ENCODE measurements at regions not wholly inside any gene's neighbourhood (a gene's known extent, or its start where the extent isn't known, plus 50 kb on each side); places are given as distances from the start of the nearest gene placed in this dataset.

- H3K9ac ChIP-seq (ENCODE audit: low read length) = no peak overlapping the region
- no peaks in the 10 kb centered on the region for H3K4me1 ChIP-seq (ENCODE audit: insufficient read depth, low read length, severe bottlenecking)
- no peak overlapping the region for H3K4me3 ChIP-seq (ENCODE audit: low read depth, low read length, poor library complexity, severe bottlenecking)
- 0 out of 2 replicates have a peak, but pooled peaks cover 4% of the 10 kb centered on the region for H3K27me3 ChIP-seq (ENCODE audit: insufficient read depth, low read length)
- TF ChIP-seq EZH2 (IDR thresholded peaks at IDR 0.05; ENCODE audit: borderline replicate concordance, low read length) (no peak), CTCF (IDR thresholded peaks at IDR 0.05; ENCODE audit: low read length) (no peak)
- no peaks in the 10 kb centered on the region for H3K9me3 ChIP-seq (ENCODE audit: low read length)
- no peaks in the 10 kb centered on the region for H3K36me3 ChIP-seq (ENCODE audit: insufficient read depth, low read length)
- no peaks in the 10 kb centered on the region for H3K79me2 ChIP-seq (ENCODE audit: insufficient read depth, low read length)
- no peak overlapping the region for H2AFZ ChIP-seq (ENCODE audit: low read length)
- no peak overlapping the region for H3K4me2 ChIP-seq (ENCODE audit: low read length)
- H3K27ac ChIP-seq (ENCODE audit: low read depth, low read length, poor library complexity, severe bottlenecking) = no peak overlapping the region
- H3F3A ChIP-seq (ENCODE audit: insufficient read depth, low read length) = no peaks in the 10 kb centered on the region
- no peaks in the 10 kb centered on the region for H3K9me2 ChIP-seq (ENCODE audit: low read depth, low read length)
- no peaks in the 10 kb centered on the region for H4K20me1 ChIP-seq (ENCODE audit: insufficient read depth, low read length)
Observed at GRCh38 chr20:50399917-50400704, 110.1 kb upstream of the PTPN1 start.

DNA sequence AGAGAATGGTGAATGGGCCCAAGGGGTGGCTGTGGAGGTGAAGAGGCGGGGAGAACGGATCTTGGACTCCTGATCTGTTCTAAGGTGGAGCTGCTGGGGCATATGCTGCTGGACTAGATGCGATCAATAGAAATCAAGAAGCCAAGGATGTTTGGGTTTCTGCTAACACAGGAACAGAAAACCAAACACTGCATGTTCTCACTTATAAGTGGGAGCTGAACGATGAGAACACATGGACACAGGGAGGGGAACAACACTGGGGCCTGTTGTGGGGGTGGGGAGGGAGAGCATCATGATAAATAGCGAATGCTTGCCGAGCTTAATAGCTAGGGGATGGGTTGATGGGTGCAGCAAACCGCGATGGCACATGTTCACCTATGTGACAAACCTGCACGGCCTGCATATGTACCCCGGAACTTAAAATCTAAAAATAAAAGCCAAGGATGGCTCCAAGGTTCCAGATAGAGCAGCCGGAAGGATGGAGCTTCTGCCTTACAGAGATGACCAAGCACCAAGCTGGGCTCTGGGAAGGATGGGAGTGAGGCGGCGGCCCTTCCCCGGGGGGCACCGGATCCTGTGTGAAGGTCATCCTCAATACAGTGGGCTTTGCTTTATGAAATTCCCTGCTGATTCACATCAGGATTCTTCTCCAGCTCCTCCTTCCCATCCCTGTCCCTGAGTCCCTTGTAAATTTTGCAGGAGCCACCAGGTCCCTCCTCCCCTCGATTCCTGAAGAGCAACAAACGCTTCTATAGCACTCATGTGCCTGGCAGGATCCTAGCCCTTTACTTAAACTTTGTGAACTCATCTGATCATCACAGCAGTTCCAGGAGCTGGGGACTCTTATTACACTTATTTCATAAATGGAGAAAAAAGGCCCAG, 109.2 kb upstream of the PTPN1 start:
- H3F3A ChIP-seq (ENCODE audit: insufficient read depth, low read length) = no peaks in the 10 kb centered on the region
- no peaks in the 10 kb centered on the region for H3K9me2 ChIP-seq (ENCODE audit: low read depth, low read length)
- H3K36me3 ChIP-seq (ENCODE audit: insufficient read depth, low read length) = no peaks in the 10 kb centered on the region
- H2AFZ ChIP-seq (ENCODE audit: low read length) = no peak overlapping the region
- 0 out of 2 replicates have a peak, but pooled peaks cover 4% of the 10 kb centered on the region for H3K27me3 ChIP-seq (ENCODE audit: insufficient read depth, low read length)
- H3K4me3 ChIP-seq (ENCODE audit: low read depth, low read length, poor library complexity, severe bottlenecking) = no peak overlapping the region
- no peak overlapping the region for H3K9ac ChIP-seq (ENCODE audit: low read length)
- H3K79me2 ChIP-seq (ENCODE audit: insufficient read depth, low read length) = no peaks in the 10 kb centered on the region
- H4K20me1 ChIP-seq (ENCODE audit: insufficient read depth, low read length) = no peaks in the 10 kb centered on the region
- H3K4me1 ChIP-seq (ENCODE audit: insufficient read depth, low read length, severe bottlenecking) = no peaks in the 10 kb centered on the region
- no peak overlapping the region for H3K27ac ChIP-seq (ENCODE audit: low read depth, low read length, poor library complexity, severe bottlenecking)
- no peak overlapping the region for H3K4me2 ChIP-seq (ENCODE audit: low read length)
- no peak for TF ChIP-seq CTCF (IDR thresholded peaks at IDR 0.05; ENCODE audit: low read length)
- no peak for TF ChIP-seq EZH2 (IDR thresholded peaks at IDR 0.05; ENCODE audit: borderline replicate concordance, low read length)
- no peaks in the 10 kb centered on the region for H3K9me3 ChIP-seq (ENCODE audit: low read length)

DNA sequence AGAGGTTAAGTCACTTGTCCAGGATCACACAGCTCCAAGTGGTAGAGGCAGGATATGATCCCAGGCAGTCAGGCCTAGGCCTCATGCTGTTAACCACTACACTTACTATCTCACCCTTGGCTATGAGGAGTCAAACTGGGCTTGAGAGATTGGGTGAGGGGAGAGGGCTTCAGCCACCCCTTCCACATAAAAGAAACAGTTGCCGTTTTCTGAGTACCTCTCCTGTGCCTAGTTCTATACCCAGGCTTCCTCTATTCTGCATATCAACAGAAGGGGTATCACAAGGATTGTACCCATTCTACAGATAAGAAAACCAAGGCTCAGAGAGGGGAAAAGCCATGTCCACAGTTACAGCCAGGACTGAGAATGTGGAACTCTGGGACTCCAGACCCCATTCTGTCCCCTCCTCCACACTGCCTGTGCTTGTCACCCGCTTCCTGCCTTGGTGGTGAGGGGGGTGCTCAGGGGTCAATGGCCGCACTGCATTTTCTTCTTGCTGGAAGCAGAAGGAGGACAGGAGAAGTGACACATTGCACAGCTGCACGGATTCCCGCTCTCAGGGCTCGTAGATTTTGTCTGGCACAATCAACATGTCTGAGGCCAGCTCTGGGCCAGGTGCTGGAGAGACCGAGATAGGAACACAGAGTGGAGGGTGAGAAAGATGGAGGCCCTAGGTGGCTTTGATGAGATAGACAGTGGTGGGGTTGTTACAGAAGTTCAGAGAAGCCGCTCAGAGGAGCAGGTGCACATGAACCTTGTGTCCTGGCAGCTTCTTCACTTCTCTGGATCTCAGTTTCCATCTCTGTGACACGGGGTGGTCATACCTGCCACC, 108.4 kb upstream of the PTPN1 start:
- Histone ChIP-seq H3K36me3 (ENCODE audit: insufficient read depth, low read length) (no peaks in the 10 kb centered on the region), H2AFZ (ENCODE audit: low read length) (no peak overlapping the region), H3K27ac (ENCODE audit: low read depth, low read length, poor library complexity, severe bottlenecking) (no peak overlapping the region), H3K27me3 (ENCODE audit: insufficient read depth, low read length) (0 out of 2 replicates have a peak, but pooled peaks cover 4% of the 10 kb centered on the region), H4K20me1 (ENCODE audit: insufficient read depth, low read length) (no peaks in the 10 kb centered on the region), H3K4me1 (ENCODE audit: insufficient read depth, low read length, severe bottlenecking) (no peaks in the 10 kb centered on the region), H3K4me3 (ENCODE audit: low read depth, low read length, poor library complexity, severe bottlenecking) (no peak overlapping the region), H3K4me2 (ENCODE audit: low read length) (no peak overlapping the region), H3F3A (ENCODE audit: insufficient read depth, low read length) (no peaks in the 10 kb centered on the region), H3K79me2 (ENCODE audit: insufficient read depth, low read length) (no peaks in the 10 kb centered on the region), H3K9me2 (ENCODE audit: low read depth, low read length) (no peaks in the 10 kb centered on the region), H3K9ac (ENCODE audit: low read length) (no peak overlapping the region), H3K9me3 (ENCODE audit: low read length) (no peaks in the 10 kb centered on the region)
- TF ChIP-seq CTCF (IDR thresholded peaks at IDR 0.05; ENCODE audit: low read length) (no peak), EZH2 (IDR thresholded peaks at IDR 0.05; ENCODE audit: borderline replicate concordance, low read length) (no peak)
